ENCODE measurements at regions not wholly inside any gene's neighbourhood (a gene's known extent, or its start where the extent isn't known, plus 50 kb on each side); places are given as distances from the start of the nearest gene placed in this dataset.
"Not testable (repeated sequence)": the region's sequence is repeated elsewhere in the genome, so short reads cannot be mapped to it uniquely, and the experiment has no call there.

DNA sequence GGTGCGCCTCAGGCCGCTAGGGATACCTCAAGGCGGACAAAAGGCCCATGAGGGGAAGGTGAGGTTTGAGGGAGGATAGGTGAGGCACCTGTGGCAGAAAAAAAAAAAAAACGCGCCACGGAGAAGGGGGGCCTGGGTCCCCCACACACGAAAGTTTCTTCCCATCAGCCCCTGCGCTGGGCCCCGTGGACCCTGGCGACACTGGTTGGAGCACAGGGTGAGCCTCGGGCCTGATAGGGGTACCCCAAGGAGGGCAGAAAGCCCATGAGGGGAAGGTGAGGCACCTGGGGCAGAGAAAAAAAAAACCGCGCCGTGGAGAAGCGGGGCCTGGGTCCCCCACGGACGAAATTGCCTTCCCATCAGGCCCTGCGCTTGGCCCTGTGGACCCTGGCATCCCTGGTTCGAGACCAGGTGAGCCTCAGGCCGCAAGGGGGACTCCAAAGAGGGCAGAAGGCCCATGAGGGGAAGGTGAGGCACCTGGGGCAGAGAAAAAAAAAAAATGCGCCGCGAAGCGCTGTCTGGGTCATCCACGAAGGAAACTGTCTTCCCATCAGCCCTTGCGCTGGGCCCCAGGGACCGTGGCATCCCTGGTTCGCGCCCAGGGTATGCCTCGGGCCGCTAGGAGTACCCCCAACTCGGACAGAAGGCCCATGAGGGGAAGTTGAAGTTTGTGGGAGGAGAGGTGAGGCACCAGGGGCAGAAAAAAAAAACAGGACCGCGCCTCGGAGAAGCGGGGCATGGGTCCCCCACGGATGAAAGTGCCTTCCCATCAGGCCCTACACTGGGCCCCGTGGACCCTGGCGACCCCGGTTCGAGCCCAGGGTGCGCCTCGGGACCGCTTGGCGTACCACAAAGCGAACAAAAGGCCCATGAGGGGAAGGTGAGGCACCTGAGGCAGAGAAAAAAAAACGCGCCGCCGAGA lies 226.2 kb downstream of the CCDC74A start:
- ATAC-seq (ENCODE audit: insufficient read depth, low read depth) (no peak), DNase-seq (no peak)
- TF ChIP-seq CTCF (IDR thresholded peaks at IDR 0.05; ENCODE audit: borderline replicate concordance, extremely low read depth, low read length, poor library complexity, severe bottlenecking), result no peak
- no peak for TF ChIP-seq EZH2 (IDR thresholded peaks at IDR 0.05; ENCODE audit: borderline replicate concordance, low read depth, low read length, severe bottlenecking)
- Histone ChIP-seq H3K4me2 (ENCODE audit: insufficient read depth, low read length) (no peak overlapping the region), H4K20me1 (ENCODE audit: insufficient read depth, low read length) (no peaks in the 10 kb centered on the region), H3K4me3 (ENCODE audit: low read depth in 1 of 2, low read length in 2 of 2) (no peak overlapping the region), H3K36me3 (ENCODE audit: insufficient read depth, low read length) (no peaks in the 10 kb centered on the region), H3K27ac (ENCODE audit: low read length) (no peak overlapping the region), H3K79me2 (ENCODE audit: insufficient read depth, low read length) (no peaks in the 10 kb centered on the region), H3K9ac (ENCODE audit: low read depth, low read length) (no peak overlapping the region), H3K27me3 (ENCODE audit: insufficient read depth, low read length, poor library complexity) (no peaks in the 10 kb centered on the region), H2AFZ (ENCODE audit: low read depth, low read length) (no peak overlapping the region), H3K9me3 (ENCODE audit: insufficient read depth, low read length, severe bottlenecking) (no peaks in the 10 kb centered on the region), H3K4me1 (ENCODE audit: insufficient read depth, low read length) (no peaks in the 10 kb centered on the region)

GRCh38 chr2:131754929-131755720 lies 227.4 kb downstream of the CCDC74A start:
- DNase-seq, result no peak
- Histone ChIP-seq H4K20me1 (ENCODE audit: insufficient read depth, low read length) (no peaks in the 10 kb centered on the region), H3K27me3 (ENCODE audit: insufficient read depth, low read length, poor library complexity) (no peaks in the 10 kb centered on the region), H2AFZ (ENCODE audit: low read depth, low read length) (no peak overlapping the region), H3K79me2 (ENCODE audit: insufficient read depth, low read length) (no peaks in the 10 kb centered on the region), H3K4me1 (ENCODE audit: insufficient read depth, low read length) (no peaks in the 10 kb centered on the region), H3K4me2 (ENCODE audit: insufficient read depth, low read length) (no peak overlapping the region), H3K27ac (ENCODE audit: low read length) (no peak overlapping the region), H3K9ac (ENCODE audit: low read depth, low read length) (no peak overlapping the region), H3K9me3 (ENCODE audit: insufficient read depth, low read length, severe bottlenecking) (no peaks in the 10 kb centered on the region), H3K4me3 (ENCODE audit: low read depth in 1 of 2, low read length in 2 of 2) (no peak overlapping the region), H3K36me3 (ENCODE audit: insufficient read depth, low read length) (no peaks in the 10 kb centered on the region)
- no peak for ATAC-seq (ENCODE audit: insufficient read depth, low read depth)
- no peak for TF ChIP-seq CTCF (IDR thresholded peaks at IDR 0.05; ENCODE audit: borderline replicate concordance, extremely low read depth, low read length, poor library complexity, severe bottlenecking)
- no peak for TF ChIP-seq EZH2 (IDR thresholded peaks at IDR 0.05; ENCODE audit: borderline replicate concordance, low read depth, low read length, severe bottlenecking)

GRCh38 chr2:131756141-131756907 lies 228.6 kb downstream of the CCDC74A start:
- Histone ChIP-seq H3K9ac (ENCODE audit: low read depth, low read length) (no peak overlapping the region), H3K36me3 (ENCODE audit: insufficient read depth, low read length) (no peaks in the 10 kb centered on the region), H3K27ac (ENCODE audit: low read length) (no peak overlapping the region), H2AFZ (ENCODE audit: low read depth, low read length) (no peak overlapping the region), H3K79me2 (ENCODE audit: insufficient read depth, low read length) (no peaks in the 10 kb centered on the region), H3K27me3 (ENCODE audit: insufficient read depth, low read length, poor library complexity) (no peaks in the 10 kb centered on the region), H3K4me1 (ENCODE audit: insufficient read depth, low read length) (no peaks in the 10 kb centered on the region), H3K4me2 (ENCODE audit: insufficient read depth, low read length) (no peak overlapping the region), H3K4me3 (ENCODE audit: low read depth in 1 of 2, low read length in 2 of 2) (no peak overlapping the region), H4K20me1 (ENCODE audit: insufficient read depth, low read length) (no peaks in the 10 kb centered on the region), H3K9me3 (ENCODE audit: insufficient read depth, low read length, severe bottlenecking) (no peaks in the 10 kb centered on the region)
- DNase-seq (no peak), ATAC-seq (ENCODE audit: insufficient read depth, low read depth) (no peak)
- no peak for TF ChIP-seq EZH2 (IDR thresholded peaks at IDR 0.05; ENCODE audit: borderline replicate concordance, low read depth, low read length, severe bottlenecking)
- no peak for TF ChIP-seq CTCF (IDR thresholded peaks at IDR 0.05; ENCODE audit: borderline replicate concordance, extremely low read depth, low read length, poor library complexity, severe bottlenecking)

GRCh38 chr2:131758941-131759340 lies 231.3 kb downstream of the CCDC74A start:
- not testable (repeated sequence) for H3K4me2 ChIP-seq (ENCODE audit: insufficient read depth, low read length); H3K4me1 ChIP-seq (ENCODE audit: insufficient read depth, low read length); ATAC-seq (ENCODE audit: insufficient read depth, low read depth); DNase-seq; H3K27me3 ChIP-seq (ENCODE audit: insufficient read depth, low read length, poor library complexity); H2AFZ ChIP-seq (ENCODE audit: low read depth, low read length); H4K20me1 ChIP-seq (ENCODE audit: insufficient read depth, low read length); H3K4me3 ChIP-seq (ENCODE audit: low read depth in 1 of 2, low read length in 2 of 2); H3K9ac ChIP-seq (ENCODE audit: low read depth, low read length); H3K79me2 ChIP-seq (ENCODE audit: insufficient read depth, low read length); H3K36me3 ChIP-seq (ENCODE audit: insufficient read depth, low read length); H3K27ac ChIP-seq (ENCODE audit: low read length); H3K9me3 ChIP-seq (ENCODE audit: insufficient read depth, low read length, severe bottlenecking)

DNA sequence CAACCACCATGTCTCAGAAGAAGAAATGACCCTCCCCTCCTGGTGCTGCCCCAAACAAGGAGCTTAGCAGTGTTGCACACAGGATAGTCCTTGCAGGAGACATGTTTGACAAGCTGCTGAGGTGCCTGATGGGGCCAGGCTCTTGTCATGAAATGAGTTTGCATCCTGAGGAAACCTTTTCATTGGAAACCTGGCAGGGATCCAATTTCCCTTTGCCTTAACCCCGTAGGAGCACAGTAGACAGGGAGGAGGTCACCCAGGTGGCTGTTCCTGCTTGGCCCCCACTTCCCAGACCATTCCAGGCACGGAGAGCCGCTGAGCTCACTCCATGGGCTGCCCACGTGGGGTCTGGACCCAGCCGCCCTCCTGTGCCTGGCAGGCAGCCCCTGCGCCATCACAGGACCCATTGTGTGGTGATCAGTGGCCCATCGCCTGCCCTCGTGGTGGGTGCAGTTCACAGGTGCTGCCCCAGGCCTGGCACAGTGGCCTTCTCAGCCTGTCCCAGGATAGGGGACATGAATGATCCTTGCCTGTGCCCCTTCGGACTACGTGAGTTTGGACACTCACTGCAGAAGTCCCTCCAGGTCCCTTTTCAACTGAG lies 247.4 kb downstream of the CCDC74A start:
- H2AFZ ChIP-seq (ENCODE audit: low read depth, low read length); H4K20me1 ChIP-seq (ENCODE audit: insufficient read depth, low read length); H3K27me3 ChIP-seq (ENCODE audit: insufficient read depth, low read length, poor library complexity); DNase-seq; H3K4me3 ChIP-seq (ENCODE audit: low read depth in 1 of 2, low read length in 2 of 2); H3K27ac ChIP-seq (ENCODE audit: low read length); H3K79me2 ChIP-seq (ENCODE audit: insufficient read depth, low read length); H3K9ac ChIP-seq (ENCODE audit: low read depth, low read length); ATAC-seq (ENCODE audit: insufficient read depth, low read depth); H3K9me3 ChIP-seq (ENCODE audit: insufficient read depth, low read length, severe bottlenecking); H3K4me2 ChIP-seq (ENCODE audit: insufficient read depth, low read length); H3K4me1 ChIP-seq (ENCODE audit: insufficient read depth, low read length); H3K36me3 ChIP-seq (ENCODE audit: insufficient read depth, low read length): not testable (repeated sequence)

Measured in DND-41 (cell line).